Testis (tissue), 2 donors: ENCODE measurements at regions not wholly inside any gene's neighbourhood (a gene's known extent, or its start where the extent isn't known, plus 50 kb on each side); places are given as distances from the start of the nearest gene placed in this dataset.

Source experiments
- DNase-seq: peaks from one replicate; pipeline ENCODE4 v3.0.0-alpha.2; 2019
- H3K27ac ChIP-seq, 2 donors: fragments of 200-600 bp; sonication (generic); one replicate each; pipeline ENCODE4 v1.5.1; 2019
- H3K27me3 ChIP-seq: fragments of 200-600 bp; sonication (generic); one replicate; pipeline ENCODE4 v1.5.1; 2019
- H3K36me3 ChIP-seq: fragments of 200-600 bp; sonication (generic); one replicate; pipeline ENCODE4 v1.5.1; 2017; ENCODE audit warnings: low read depth; ENCODE audit errors: missing control alignments
- H3K4me1 ChIP-seq: fragments of 200-600 bp; sonication (generic); one replicate; pipeline ENCODE4 v1.5.1; 2019
- H3K4me3 ChIP-seq, 2 donors: fragments of 200-600 bp; sonication (generic); one replicate each; pipeline ENCODE4 v1.5.1; 2017 to 2019
- H3K9me3 ChIP-seq: fragments of 200-600 bp; sonication (generic); one replicate; pipeline ENCODE4 v1.5.1; 2017
- POLR2A ChIP-seq: fragments of 450-650 bp; IDR thresholded peaks from one replicate; pipeline ENCODE4 v1.6.1; 2017; ENCODE audit warnings: antibody characterized with exemption, mild to moderate bottlenecking, moderate library complexity
- WGBS, 2 donors: methylation state at CpG; one replicate each; pipeline ENCODE4 v1.1.5; 2018; 5-methylcytosine and 5-hydroxymethylcytosine counted together
- intact Hi-C: fragments of 100-400 bp; cut with DNase I; formaldehyde crosslinking; loops from one replicate; pipeline ENCODE4 v1.15.1; 2023; ENCODE audit warnings: low total_unique reads
- TF ChIP-seq, protein P1 (sequence below), 3 experiments: fragments of 450-650 bp in 2 of 3; fragments of 200-600 bp in 1 of 3; sonication (generic) in 1 of 3; IDR thresholded peaks; one replicate each; pipeline ENCODE4 v1.5.1; 2016 to 2019; ENCODE audit warnings: antibody characterized with exemption in 3 of 3, mild to moderate bottlenecking in 2 of 3, moderate library complexity in 1 of 3

DNA sequence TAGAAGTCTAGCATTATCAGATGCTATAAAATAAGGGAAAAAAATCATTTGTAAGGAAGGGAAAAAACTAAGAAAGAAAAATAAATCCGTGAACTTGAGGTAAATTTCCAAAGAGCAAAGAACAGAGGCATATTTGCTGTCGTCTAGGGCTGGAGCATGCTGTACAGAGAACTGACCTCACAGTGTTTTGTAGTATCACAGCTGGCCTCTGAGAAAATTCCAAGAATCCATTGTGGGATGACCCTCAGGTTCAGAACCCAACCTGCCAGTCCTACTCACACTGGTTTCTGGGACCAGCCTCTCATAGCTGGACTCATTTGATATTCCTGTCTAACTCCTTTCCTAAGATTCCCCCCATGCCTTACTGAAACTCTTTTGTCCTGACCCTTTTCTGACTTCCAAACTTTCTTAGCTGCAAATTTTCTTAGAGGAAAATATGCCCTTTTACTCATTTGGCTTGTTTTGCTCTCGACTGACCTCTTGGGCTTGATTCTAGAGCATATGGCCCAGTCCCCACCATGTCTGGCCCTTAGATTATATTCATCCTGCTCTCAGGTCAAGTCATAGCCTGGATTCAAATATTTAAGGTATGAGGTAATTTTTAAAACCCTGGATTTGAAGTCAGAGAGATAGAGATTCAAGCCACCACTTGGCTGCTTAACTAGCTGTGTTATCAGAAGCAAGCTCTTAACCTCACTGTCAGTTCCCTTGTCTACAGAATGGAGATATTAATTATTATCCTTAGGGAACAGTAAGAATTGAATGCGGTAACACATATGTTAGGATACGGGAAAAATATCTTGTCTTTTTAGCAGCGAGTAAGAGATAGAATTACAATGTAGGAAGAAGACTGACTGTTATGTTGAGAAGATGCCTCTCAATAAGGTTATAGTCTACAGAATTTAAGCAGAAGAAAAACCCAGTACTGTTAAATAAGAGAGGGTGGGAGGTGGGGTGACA, 89.7 kb upstream of the KCNA4 start:
- Histone ChIP-seq H3K27ac (no peak overlapping the region), H3K4me3 (no peak overlapping the region), H3K4me1 (no peaks in the 10 kb centered on the region), H3K36me3 (no peaks in the 10 kb centered on the region), H3K27me3 (no peaks in the 10 kb centered on the region), H3K9me3 (no peaks in the 10 kb centered on the region)
- intact Hi-C loops = no loop called here
- TF ChIP-seq, protein P1, sequence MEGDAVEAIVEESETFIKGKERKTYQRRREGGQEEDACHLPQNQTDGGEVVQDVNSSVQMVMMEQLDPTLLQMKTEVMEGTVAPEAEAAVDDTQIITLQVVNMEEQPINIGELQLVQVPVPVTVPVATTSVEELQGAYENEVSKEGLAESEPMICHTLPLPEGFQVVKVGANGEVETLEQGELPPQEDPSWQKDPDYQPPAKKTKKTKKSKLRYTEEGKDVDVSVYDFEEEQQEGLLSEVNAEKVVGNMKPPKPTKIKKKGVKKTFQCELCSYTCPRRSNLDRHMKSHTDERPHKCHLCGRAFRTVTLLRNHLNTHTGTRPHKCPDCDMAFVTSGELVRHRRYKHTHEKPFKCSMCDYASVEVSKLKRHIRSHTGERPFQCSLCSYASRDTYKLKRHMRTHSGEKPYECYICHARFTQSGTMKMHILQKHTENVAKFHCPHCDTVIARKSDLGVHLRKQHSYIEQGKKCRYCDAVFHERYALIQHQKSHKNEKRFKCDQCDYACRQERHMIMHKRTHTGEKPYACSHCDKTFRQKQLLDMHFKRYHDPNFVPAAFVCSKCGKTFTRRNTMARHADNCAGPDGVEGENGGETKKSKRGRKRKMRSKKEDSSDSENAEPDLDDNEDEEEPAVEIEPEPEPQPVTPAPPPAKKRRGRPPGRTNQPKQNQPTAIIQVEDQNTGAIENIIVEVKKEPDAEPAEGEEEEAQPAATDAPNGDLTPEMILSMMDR (IDR thresholded peaks at IDR 0.05) = no peak
- no peak for TF ChIP-seq POLR2A
- 40 to 55% methylated on average over 6 of the region's 6 CpGs for WGBS, 2 donors
- DNase-seq = no peak

DNA sequence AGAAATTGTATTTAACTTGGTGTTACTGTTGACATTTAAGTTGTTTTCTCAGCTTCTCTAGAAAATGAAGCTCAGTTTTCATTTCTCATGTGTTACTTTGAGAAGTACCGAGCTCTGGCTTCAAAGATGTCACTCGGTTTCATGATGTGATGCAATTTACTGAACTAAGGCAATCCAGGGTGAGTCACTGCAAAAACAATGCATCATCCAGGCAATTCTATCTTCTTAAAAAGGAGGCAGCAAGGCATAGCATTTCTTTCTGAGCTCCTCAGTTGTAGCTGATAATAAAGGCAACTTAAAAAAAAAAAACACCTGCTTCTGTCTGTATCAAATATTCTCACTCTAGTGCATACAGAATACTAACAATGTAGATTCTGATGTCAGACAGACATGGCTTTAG, 91.1 kb upstream of the KCNA4 start:
- no peaks in the 10 kb centered on the region for H3K9me3 ChIP-seq
- WGBS, 2 donors = 92 to 97% methylated on average over 2 of the region's 2 CpGs
- no peak overlapping the region for H3K27ac ChIP-seq
- DNase-seq = no peak
- intact Hi-C loops = no loop called here
- TF ChIP-seq, protein P1 (IDR thresholded peaks at IDR 0.05) = no peak
- TF ChIP-seq POLR2A = no peak
- no peaks in the 10 kb centered on the region for H3K4me1 ChIP-seq
- no peaks in the 10 kb centered on the region for H3K27me3 ChIP-seq
- no peak overlapping the region for H3K4me3 ChIP-seq
- no peaks in the 10 kb centered on the region for H3K36me3 ChIP-seq

DNA sequence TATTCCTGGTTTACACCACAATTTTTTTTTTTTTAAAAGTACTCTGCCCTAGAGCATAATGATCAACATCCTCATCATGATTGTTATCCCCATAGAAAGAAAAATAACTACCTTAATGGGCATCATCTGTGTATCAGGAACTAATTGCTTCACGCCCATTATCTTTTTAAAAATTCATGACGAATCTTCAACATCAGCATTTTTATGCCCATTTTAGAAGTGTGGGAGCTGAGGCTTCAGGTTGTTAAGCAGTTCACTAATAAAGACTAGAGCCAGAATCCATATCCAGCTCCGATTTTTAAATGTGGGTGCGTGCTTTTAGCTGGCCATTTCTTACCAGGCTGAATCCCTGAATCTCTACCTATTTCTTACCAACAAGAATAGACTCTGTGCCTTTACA, 92.9 kb upstream of the KCNA4 start:
- no peaks in the 10 kb centered on the region for H3K36me3 ChIP-seq
- DNase-seq = no peak
- TF ChIP-seq, protein P1 (IDR thresholded peaks at IDR 0.05) = no peak
- no peak for TF ChIP-seq POLR2A
- H3K9me3 ChIP-seq = no peaks in the 10 kb centered on the region
- H3K27me3 ChIP-seq = no peaks in the 10 kb centered on the region
- no peak overlapping the region for H3K27ac ChIP-seq
- no peak overlapping the region for H3K4me3 ChIP-seq
- intact Hi-C loops = no loop called here
- 87 to 89% methylated on average over 4 of the region's 4 CpGs for WGBS, 2 donors
- no peaks in the 10 kb centered on the region for H3K4me1 ChIP-seq

DNA sequence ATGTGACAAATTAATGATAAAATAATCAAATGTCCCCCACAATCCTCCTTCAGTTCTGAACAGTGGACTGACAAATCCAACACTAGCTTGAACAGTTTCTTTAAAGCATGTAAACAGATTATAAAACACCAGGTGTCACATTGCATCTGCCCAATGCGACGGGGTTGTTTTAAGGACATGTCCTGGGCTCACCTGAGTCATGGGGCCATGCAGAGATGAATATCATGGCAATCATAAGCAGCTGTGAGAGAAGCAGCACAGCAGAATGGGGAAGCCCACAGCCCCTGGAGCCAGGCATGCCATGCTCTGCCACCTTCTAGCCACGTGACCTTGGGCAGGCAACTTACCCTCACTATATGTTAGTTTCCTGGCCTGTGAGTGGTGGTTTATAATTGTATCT, 93.9 kb upstream of the KCNA4 start:
- Histone ChIP-seq H3K4me3 (no peak overlapping the region), H3K36me3 (no peaks in the 10 kb centered on the region), H3K27ac (no peak overlapping the region), H3K9me3 (no peaks in the 10 kb centered on the region), H3K27me3 (no peaks in the 10 kb centered on the region), H3K4me1 (no peaks in the 10 kb centered on the region)
- no peak for TF ChIP-seq POLR2A
- TF ChIP-seq, protein P1 (IDR thresholded peaks at IDR 0.05) = no peak
- intact Hi-C loops = no loop called here
- 66 to 94% methylated on average over 3 of the region's 3 CpGs for WGBS, 2 donors
- DNase-seq = no peak

DNA sequence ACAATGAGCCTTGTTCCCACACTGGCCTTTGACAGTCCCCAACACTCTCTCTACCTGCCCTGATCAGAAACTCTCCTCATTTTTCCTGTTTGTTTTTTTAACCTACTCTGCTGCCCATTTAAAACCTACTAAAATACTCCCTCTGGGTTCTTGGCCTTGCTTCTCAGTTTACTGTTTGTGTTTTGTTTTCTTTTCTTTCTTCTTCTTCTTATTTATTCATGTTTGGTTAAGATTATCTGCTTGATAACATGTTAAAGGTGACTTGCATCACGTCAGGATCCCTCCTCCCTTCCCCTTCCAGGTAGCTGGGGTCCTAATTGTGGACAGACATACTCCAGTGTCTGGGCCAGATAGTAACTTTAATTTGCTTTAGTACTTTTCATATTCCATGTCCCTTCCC, 95.0 kb upstream of the KCNA4 start:
- no peak for TF ChIP-seq POLR2A
- TF ChIP-seq, protein P1 (IDR thresholded peaks at IDR 0.05) = no peak
- Histone ChIP-seq H3K4me1 (no peaks in the 10 kb centered on the region), H3K4me3 (no peak overlapping the region), H3K27me3 (no peaks in the 10 kb centered on the region), H3K36me3 (no peaks in the 10 kb centered on the region), H3K9me3 (no peaks in the 10 kb centered on the region), H3K27ac (no peak overlapping the region)
- WGBS, 2 donors = 47 to 50% methylated on average over 1 of the region's 1 CpG
- intact Hi-C loops = no loop called here
- no peak for DNase-seq
